GM23338 (cell line): ENCODE measurements at regions not wholly inside any gene's neighbourhood (a gene's known extent, or its start where the extent isn't known, plus 50 kb on each side); places are given as distances from the start of the nearest gene placed in this dataset.

Experiments used
- CREB1 ChIP-seq: fragments of 250-450 bp; sonication (Bioruptor Pico); IDR thresholded peaks from 2 replicates; pipeline ENCODE4 v1.5.0; 2020; ENCODE audit warnings: low read depth, mild to moderate bottlenecking, moderate library complexity
- CTCF ChIP-seq, 2 experiments: fragments of 200-600 bp in 1 of 2; sonication (generic) in 1 of 2; conservative IDR thresholded peaks; 2 replicates each; pipeline versions ENCODE4 v1.5.1 to v1.6.1; 2016 to 2017; ENCODE audit warnings: antibody characterized with exemption in 2 of 2, low read depth in 2 of 2, mild to moderate bottlenecking in 2 of 2, moderate library complexity in 1 of 2
- EZH2 ChIP-seq: fragments of 200-600 bp; sonication (generic); IDR thresholded peaks from one replicate; pipeline ENCODE4 v1.8.0; 2017; ENCODE audit warnings: antibody characterized with exemption, mild to moderate bottlenecking, low read depth; ENCODE audit not compliant: unreplicated experiment
- POLR2AphosphoS5 ChIP-seq: IDR thresholded peaks from 2 replicates; pipeline ENCODE4 v1.6.1; 2016; ENCODE audit warnings: antibody characterized with exemption, low read depth
- STAT1 ChIP-seq: IDR thresholded peaks from one replicate; pipeline ENCODE4 v1.6.1; 2016; ENCODE audit warnings: antibody characterized with exemption; ENCODE audit not compliant: unreplicated experiment
- ZNF331 ChIP-seq: fragments of 250-450 bp; sonication (Bioruptor Pico); IDR thresholded peaks from 2 replicates; pipeline ENCODE4 v1.5.0; 2020; ENCODE audit warnings: low read depth, mild to moderate bottlenecking, moderate library complexity
- TF ChIP-seq, protein P1 (sequence below): IDR thresholded peaks from 2 replicates; pipeline ENCODE4 v1.6.1; 2016; ENCODE audit warnings: antibody characterized with exemption

- TF ChIP-seq CTCF (conservative IDR thresholded peaks at IDR 0.05; ENCODE audit: low read depth in 2 of 2) (no peak), EZH2 (no peak), CREB1 (CRISPR knock-in tag) (no peak), STAT1 (no peak), POLR2AphosphoS5 (no peak; the same call in 1 of the 2 replicates), ZNF331 (CRISPR knock-in tag) (no peak)
- TF ChIP-seq, protein P1, sequence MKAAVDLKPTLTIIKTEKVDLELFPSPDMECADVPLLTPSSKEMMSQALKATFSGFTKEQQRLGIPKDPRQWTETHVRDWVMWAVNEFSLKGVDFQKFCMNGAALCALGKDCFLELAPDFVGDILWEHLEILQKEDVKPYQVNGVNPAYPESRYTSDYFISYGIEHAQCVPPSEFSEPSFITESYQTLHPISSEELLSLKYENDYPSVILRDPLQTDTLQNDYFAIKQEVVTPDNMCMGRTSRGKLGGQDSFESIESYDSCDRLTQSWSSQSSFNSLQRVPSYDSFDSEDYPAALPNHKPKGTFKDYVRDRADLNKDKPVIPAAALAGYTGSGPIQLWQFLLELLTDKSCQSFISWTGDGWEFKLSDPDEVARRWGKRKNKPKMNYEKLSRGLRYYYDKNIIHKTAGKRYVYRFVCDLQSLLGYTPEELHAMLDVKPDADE, result no peak
These were observed 100.7 kb downstream of the SNRPN start for GRCh38 chr15:25055356-25056068.
